ENCODE measurements at regions not wholly inside any gene's neighbourhood (a gene's known extent, or its start where the extent isn't known, plus 50 kb on each side); places are given as distances from the start of the nearest gene placed in this dataset.

GRCh38 chr1:106290805-106291501 lies 765.5 kb upstream of the PRMT6 start:
- intact Hi-C loops (cut with DNase I; ENCODE audit: low total_unique reads), result no loop called here
- Histone ChIP-seq H3K27ac (no peak overlapping the region), H3K9me3 (no peaks in the 10 kb centered on the region), H3K4me1 (no peaks in the 10 kb centered on the region), H3K27me3 (replicated peaks in 1 of 7) (no peaks in the 10 kb centered on the region), H3K4me3 (no peak overlapping the region), H3K36me3 (no peaks in the 10 kb centered on the region)
- WGBS, 5 donors, result 62 to 80% (median 73%) methylated on average over 13 of the region's 13 CpGs
- no peak for DNase-seq
- TF ChIP-seq CTCF (IDR thresholded peaks at IDR 0.05 in 8 of 11, conservative IDR thresholded peaks at IDR 0.05 in 3 of 11), result no peak
- TF ChIP-seq POLR2AphosphoS5 (IDR thresholded peaks at IDR 0.05), result no peak
- TF ChIP-seq POLR2A (IDR thresholded peaks at IDR 0.05), result no peak

GRCh38 chr1:106292130-106292529 lies 764.3 kb upstream of the PRMT6 start:
- 71 to 77% (median 73%) methylated on average over 4 of the region's 4 CpGs for WGBS, 5 donors
- no peaks in the 10 kb centered on the region for H3K9me3 ChIP-seq
- intact Hi-C loops (cut with DNase I; ENCODE audit: low total_unique reads), result no loop called here
- H3K27ac ChIP-seq, result no peak overlapping the region
- no peaks in the 10 kb centered on the region for H3K27me3 ChIP-seq (replicated peaks in 1 of 7)
- TF ChIP-seq POLR2AphosphoS5 (IDR thresholded peaks at IDR 0.05) (no peak), CTCF (IDR thresholded peaks at IDR 0.05 in 8 of 11, conservative IDR thresholded peaks at IDR 0.05 in 3 of 11) (no peak), POLR2A (IDR thresholded peaks at IDR 0.05) (no peak)
- no peaks in the 10 kb centered on the region for H3K4me1 ChIP-seq
- no peaks in the 10 kb centered on the region for H3K36me3 ChIP-seq
- DNase-seq, result no peak
- H3K4me3 ChIP-seq, result no peak overlapping the region

GRCh38 chr1:106296431-106296830 lies 760.0 kb upstream of the PRMT6 start:
- H3K27ac ChIP-seq, result no peak overlapping the region
- no peaks in the 10 kb centered on the region for H3K27me3 ChIP-seq (replicated peaks in 1 of 7)
- H3K4me1 ChIP-seq, result no peaks in the 10 kb centered on the region
- intact Hi-C loops (cut with DNase I; ENCODE audit: low total_unique reads), result no loop called here
- TF ChIP-seq CTCF (IDR thresholded peaks at IDR 0.05 in 8 of 11, conservative IDR thresholded peaks at IDR 0.05 in 3 of 11) (no peak), POLR2A (IDR thresholded peaks at IDR 0.05) (no peak), POLR2AphosphoS5 (IDR thresholded peaks at IDR 0.05) (no peak)
- no peak overlapping the region for H3K4me3 ChIP-seq
- DNase-seq, result no peak
- no peaks in the 10 kb centered on the region for H3K36me3 ChIP-seq
- H3K9me3 ChIP-seq, result peaks cover 0 to 2% (median 0%) of the 10 kb centered on the region in 8 donors
- WGBS, 5 donors, result 81 to 96% (median 87%) methylated on average over 1 of the region's 1 CpG

- no peak overlapping the region for H3K27ac ChIP-seq
- DNase-seq, result no peak
- no peaks in the 10 kb centered on the region for H3K4me1 ChIP-seq
- no peaks in the 10 kb centered on the region for H3K36me3 ChIP-seq
- peaks cover 0 to 57% (median 39%) of the 10 kb centered on the region in 8 donors for H3K9me3 ChIP-seq
- H3K27me3 ChIP-seq (replicated peaks in 1 of 7), result no peaks in the 10 kb centered on the region
- H3K4me3 ChIP-seq, result no peak overlapping the region
- TF ChIP-seq POLR2AphosphoS5 (IDR thresholded peaks at IDR 0.05), result no peak
- TF ChIP-seq CTCF (IDR thresholded peaks at IDR 0.05 in 8 of 11, conservative IDR thresholded peaks at IDR 0.05 in 3 of 11), result no peak
- no peak for TF ChIP-seq POLR2A (IDR thresholded peaks at IDR 0.05)
- WGBS, 5 donors, result 42 to 69% (median 53%) methylated on average over 3 of the region's 3 CpGs
- intact Hi-C loops (cut with DNase I; ENCODE audit: low total_unique reads), result no loop called here
Observed at GRCh38 chr1:106304106-106304505, 752.4 kb upstream of the PRMT6 start.
